Stimulated activated effector memory CD8-positive, alpha-beta T cell treated with anti-CD3 and anti-CD28 coated beads, Interleukin-12 subunit alpha, Interleukin-12 subunit beta, amount 100 ng/mL, for 72 hours (primary cell): ENCODE measurements at regions not wholly inside any gene's neighbourhood (a gene's known extent, or its start where the extent isn't known, plus 50 kb on each side); places are given as distances from the start of the nearest gene placed in this dataset.

Experiments
- ATAC-seq: fragments of 150-1000 bp; cut with Tn5 transposase; 2 replicates; pipeline ENCODE4 v1.10.0; 2021
- DNase-seq, 2 donors: peaks; one replicate each; pipeline ENCODE4 v3.0.0; 2021 to 2022; ENCODE audit warnings: low spot score in 2 of 2
- H3K27ac Mint-ChIP-seq: one replicate; pipeline ENCODE4 v1.8.0; 2022; ENCODE audit warnings: mild to moderate bottlenecking, mixed read lengths
- H3K36me3 Mint-ChIP-seq: one replicate; pipeline ENCODE4 v1.8.0; 2022; ENCODE audit warnings: mild to moderate bottlenecking, mixed read lengths
- H3K4me1 Mint-ChIP-seq: one replicate; pipeline ENCODE4 v1.8.0; 2022; ENCODE audit warnings: mixed read lengths
- H3K4me3 Mint-ChIP-seq: one replicate; pipeline ENCODE4 v1.8.0; 2022; ENCODE audit warnings: mild to moderate bottlenecking, mixed read lengths
- H3K9me3 Mint-ChIP-seq: one replicate; pipeline ENCODE4 v1.8.0; 2022; ENCODE audit warnings: mixed read lengths

DNA sequence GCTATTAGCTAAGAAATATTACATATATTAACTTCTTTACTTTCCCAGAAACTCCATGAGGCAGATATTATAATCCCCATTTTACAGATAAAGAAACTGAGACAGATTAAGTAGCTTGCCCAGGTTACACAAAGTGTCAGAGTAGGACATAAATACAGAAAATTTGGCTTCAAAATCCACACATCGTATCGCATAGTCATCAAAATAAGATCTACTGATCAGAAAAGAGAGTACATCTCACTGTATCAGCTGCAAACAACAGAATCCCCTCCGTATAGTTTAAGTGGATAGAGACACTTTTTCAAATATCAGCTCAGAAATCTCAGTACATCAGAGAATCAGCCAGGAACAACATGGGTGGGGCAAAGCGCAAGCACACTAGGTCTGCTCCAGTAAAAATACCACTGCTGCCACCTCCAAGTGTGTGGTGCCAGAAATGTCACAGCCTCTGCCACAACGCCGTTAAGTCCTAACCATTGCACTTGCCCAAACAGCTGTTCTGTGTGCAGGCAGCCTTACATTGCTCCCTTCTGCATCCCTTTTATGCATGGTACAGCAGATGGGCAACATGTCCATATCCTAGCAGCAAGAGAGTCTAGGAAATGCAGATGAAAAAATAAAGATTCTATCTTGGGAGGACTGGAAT lies 204.8 kb downstream of the KLF12 start:
- H3K27ac Mint-ChIP-seq: no peak overlapping the region
- ATAC-seq (no peak), DNase-seq (no peak)
- no peak overlapping the region for H3K4me3 Mint-ChIP-seq
- peaks cover 7% of the 10 kb centered on the region for H3K36me3 Mint-ChIP-seq
- H3K4me1 Mint-ChIP-seq: peaks cover 55% of the 10 kb centered on the region
- H3K9me3 Mint-ChIP-seq: no peaks in the 10 kb centered on the region

DNA sequence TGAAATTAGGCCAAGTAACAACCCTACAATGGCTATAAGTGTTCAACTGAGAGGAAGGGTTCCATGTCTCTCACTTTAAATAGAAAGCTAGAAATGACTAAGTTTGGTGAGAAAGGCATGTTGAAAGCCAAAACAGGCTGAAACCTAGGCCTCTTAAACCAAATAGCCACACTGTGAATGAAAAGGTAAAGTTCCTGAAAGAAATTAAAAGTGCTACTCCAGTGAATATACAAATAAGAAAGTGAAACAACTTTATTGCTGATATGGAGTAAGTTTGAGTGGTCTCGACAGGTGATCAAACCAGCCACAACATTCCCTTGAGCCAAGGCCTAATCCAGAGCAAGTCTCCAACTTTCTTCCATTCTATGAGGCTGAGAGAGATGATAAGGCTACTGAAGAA lies 209.6 kb downstream of the KLF12 start:
- Mint-ChIP-seq H3K36me3 (peaks cover 5% of the 10 kb centered on the region), H3K9me3 (no peaks in the 10 kb centered on the region), H3K4me1 (peaks cover 71% of the 10 kb centered on the region), H3K4me3 (peak overlapping the region; percentile 48), H3K27ac (peak overlapping the region; percentile 32)
- ATAC-seq (peak; percentile 88), DNase-seq (no peak)

DNA sequence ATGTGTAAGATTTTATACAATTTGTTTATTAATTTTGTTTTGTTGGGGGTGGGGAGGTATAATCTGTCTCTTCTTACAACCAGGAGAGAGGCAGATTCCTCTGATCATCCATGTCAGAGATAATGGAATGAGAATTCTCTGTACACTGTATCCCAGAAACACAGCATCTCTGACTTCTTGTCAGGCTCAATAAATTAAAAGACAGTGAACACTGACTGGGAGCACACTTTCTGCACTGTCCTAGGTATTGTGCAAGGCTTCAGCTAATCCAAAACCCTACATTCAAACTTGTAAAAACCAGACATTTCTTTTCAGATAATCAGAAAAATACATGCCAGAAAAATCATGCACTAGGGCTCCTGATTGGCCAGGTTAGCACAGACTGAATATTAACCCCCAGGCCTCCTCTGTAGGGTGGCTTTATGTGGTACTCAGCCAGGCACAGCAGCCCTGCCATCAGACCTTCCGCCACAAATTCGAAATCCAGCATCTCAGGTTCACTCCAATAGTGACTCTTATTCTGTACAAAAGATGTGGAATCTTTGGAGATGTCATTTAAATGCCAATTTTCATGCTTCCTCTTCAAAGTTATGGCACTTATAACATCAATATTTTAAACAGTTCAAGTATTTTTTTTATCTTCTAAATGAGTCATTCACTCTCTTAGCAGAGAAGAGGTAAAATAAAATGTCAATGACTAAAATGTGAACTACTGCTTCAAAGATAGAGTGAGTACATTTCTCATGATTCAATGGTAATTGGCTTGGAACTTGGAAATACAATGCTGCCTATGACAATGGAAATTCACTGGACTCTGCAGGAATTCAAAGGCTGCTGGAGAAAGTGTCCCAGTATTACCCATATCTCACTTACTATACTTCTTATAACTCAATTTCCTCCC lies 211.5 kb downstream of the KLF12 start:
- no peak overlapping the region for H3K27ac Mint-ChIP-seq
- H3K4me1 Mint-ChIP-seq: peaks cover 81% of the 10 kb centered on the region
- no peak overlapping the region for H3K4me3 Mint-ChIP-seq
- no peak for DNase-seq
- ATAC-seq: peak; percentile 85
- no peaks in the 10 kb centered on the region for H3K9me3 Mint-ChIP-seq
- no peaks in the 10 kb centered on the region for H3K36me3 Mint-ChIP-seq

DNA sequence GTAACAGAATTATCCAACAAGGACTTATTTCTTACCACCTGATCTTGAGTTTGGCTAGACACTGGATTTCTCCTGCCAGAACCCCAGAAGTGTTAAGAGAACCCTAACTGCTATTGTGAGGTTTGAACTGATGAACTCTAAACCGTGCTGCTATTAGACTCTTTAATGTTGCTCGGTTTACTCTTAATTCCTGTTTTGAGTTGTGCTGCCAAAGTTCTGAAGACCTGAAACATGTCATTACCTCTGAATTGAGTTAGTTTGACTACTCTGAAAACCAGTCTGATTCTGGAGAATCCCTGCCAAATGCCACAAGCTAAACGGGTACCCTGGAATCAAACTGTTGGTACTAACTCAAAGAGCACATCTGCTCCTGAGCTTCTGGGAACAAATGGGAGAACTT lies 215.5 kb downstream of the KLF12 start:
- Mint-ChIP-seq H3K9me3 (no peaks in the 10 kb centered on the region), H3K36me3 (no peaks in the 10 kb centered on the region), H3K27ac (no peak overlapping the region), H3K4me1 (peaks cover 67% of the 10 kb centered on the region), H3K4me3 (no peak overlapping the region)
- DNase-seq (no peak), ATAC-seq (peak; percentile 68)

DNA sequence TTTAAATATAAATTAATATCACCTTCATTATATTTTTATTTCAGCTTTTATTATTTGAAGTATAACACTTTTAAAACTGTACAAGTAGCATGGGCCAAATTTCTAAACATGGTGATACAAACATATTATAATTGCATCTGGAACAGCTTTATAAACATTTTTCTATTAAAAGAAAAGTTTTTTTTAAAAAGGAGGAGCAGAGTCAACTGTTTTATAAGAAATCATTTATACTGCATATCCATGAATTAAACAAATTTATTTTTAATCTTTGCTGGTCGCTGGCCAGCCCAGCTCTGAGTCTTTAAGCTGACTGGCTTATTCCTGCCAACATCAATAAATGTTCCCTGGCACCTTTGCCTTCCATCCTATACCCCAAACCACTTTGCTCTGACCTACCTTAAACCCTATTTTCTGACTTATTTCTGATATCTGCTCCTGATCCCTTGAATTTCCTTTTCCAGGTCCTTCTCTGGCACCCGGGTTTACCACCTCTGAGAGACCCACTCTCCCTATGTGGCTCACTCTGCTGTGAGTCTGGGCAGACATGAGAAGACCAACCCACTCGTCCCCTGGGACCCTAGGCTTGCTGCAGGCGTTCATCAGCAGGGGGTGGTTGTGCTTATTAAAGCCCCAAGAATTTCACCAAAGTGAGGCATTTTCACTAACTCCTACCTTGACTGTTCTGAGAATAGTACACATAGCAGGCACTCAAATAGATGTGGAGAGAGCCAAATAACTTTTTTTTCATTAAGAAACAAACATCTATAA lies 220.3 kb downstream of the KLF12 start:
- Mint-ChIP-seq H3K27ac (peak overlapping the region; percentile 38), H3K4me3 (no peak overlapping the region), H3K9me3 (no peaks in the 10 kb centered on the region), H3K4me1 (peaks cover 42% of the 10 kb centered on the region), H3K36me3 (no peaks in the 10 kb centered on the region)
- no peak for ATAC-seq
- DNase-seq: no peak

DNA sequence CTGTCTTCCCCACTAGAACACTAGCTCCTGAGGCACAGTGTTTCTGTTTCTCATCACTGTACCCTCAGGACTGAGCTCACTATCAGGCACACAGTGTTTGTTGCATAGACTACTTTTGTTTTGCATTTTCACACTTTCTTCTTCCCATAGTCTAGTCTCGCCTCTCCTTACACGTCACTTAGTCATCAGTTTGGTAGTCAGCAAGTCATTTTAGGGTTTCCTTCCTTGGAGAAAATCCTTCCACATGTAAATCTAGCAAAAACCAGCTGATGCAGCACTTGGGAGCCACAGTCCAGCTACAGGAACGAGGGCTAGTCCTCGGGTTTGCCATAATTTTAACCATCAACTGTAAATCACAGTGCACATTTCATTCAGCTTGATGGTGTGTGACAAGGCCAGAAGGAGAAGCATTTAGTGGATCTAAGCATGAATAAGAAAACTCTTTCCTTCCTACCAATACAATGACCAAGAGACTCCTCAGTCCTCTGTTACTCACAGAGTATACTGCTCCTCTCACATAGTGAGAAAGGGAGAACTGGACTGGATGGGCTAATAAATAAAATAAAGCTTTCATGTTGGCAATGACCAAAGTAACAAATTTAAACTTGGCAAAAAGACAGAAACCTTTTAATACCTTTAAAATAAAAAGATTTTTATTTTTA lies 221.0 kb downstream of the KLF12 start:
- Mint-ChIP-seq H3K9me3 (no peaks in the 10 kb centered on the region), H3K27ac (peak overlapping the region; percentile 2)
- peak; percentile 95 for ATAC-seq

DNA sequence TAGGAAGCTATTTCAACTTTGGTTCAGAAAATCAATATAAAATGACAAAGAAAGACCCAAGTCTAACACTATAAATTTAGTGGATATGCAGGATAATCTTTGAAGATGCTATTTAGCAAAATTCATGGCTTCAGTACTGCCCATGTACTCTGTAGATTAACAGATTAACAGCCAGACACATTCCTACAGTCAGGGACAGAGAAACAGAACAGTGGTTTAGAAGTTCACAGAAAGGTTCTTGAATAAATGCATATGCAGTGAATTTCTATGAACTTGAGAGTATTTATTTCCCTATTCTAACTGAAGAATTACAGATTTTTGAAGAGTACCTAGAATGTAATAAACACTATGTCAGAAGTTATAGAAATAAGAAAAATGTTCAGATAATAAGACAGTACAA lies 222.8 kb downstream of the KLF12 start:
- no peak for ATAC-seq
- H3K4me1 Mint-ChIP-seq: peaks cover 35% of the 10 kb centered on the region
- no peak overlapping the region for H3K4me3 Mint-ChIP-seq
- no peak overlapping the region for H3K27ac Mint-ChIP-seq
- H3K36me3 Mint-ChIP-seq: no peaks in the 10 kb centered on the region
- no peaks in the 10 kb centered on the region for H3K9me3 Mint-ChIP-seq
- DNase-seq: no peak

More for the DNA sequence above, 221.0 kb downstream of the KLF12 start:
- Mint-ChIP-seq H3K36me3 (no peaks in the 10 kb centered on the region), H3K4me1 (peaks cover 39% of the 10 kb centered on the region), H3K4me3 (peak overlapping the region; percentile 13)
- DNase-seq: no peak

DNA sequence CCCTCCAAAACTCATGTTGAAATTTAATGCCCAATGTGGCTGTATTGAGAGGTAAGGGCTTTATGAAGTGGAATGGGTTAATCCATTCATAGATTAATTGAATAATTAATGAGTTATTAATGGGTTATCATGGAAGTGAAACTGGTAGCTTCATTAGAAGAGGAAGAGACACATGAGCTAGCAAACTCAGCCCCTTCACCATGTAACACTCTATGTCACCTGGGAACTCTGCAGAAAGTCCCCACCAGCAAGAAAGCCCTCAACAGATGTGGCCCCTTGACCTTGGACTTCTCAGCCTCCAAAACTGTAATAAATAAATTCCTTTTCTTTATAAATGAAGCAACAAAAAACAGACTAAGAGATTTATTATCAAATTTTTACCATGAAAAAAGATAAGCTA lies 223.5 kb downstream of the KLF12 start:
- DNase-seq: no peak
- ATAC-seq: no peak
- no peaks in the 10 kb centered on the region for H3K9me3 Mint-ChIP-seq
- peaks cover 35% of the 10 kb centered on the region for H3K4me1 Mint-ChIP-seq
- no peaks in the 10 kb centered on the region for H3K36me3 Mint-ChIP-seq
- H3K27ac Mint-ChIP-seq: no peak overlapping the region
- H3K4me3 Mint-ChIP-seq: no peak overlapping the region

DNA sequence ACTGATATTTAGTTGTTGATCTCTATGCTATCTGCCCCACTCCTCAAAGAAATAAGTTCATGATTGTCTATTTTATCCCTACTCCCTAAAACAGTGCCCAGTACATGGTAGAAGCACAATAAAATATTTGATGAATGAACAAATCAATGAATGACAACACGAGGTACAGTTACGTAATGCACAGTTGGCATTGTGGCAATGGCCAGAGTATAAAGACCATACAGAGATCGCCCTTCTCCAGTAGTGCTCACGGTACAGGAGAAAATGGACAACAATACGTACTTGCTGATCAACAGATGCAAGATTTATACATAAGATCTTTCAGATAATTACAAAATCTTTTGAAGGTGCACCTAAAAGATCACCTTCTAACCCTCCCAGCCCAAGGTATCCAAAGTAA lies 225.4 kb downstream of the KLF12 start:
- Mint-ChIP-seq H3K4me1 (peaks cover 22% of the 10 kb centered on the region), H3K27ac (no peak overlapping the region), H3K4me3 (no peak overlapping the region), H3K36me3 (no peaks in the 10 kb centered on the region), H3K9me3 (no peaks in the 10 kb centered on the region)
- ATAC-seq (no peak), DNase-seq (no peak)

DNA sequence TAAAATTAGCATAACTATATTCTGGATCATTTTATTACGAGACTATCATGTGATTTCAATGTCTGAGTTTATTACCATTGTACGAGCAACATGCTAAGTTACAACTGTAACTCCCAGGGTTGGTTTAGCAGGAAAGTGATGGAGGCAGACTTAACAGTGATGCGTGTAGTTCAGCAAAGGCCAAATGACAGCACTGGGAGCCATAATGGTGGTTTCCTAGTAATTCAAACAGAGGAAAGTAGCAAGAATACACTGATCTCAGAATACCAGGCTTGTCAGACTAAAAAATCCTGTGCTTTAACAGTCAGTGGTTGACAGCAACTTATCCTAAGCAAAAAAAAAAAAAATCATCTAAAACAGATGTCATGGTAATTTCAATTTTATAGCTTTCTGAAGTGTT lies 229.6 kb downstream of the KLF12 start:
- Mint-ChIP-seq H3K4me3 (no peak overlapping the region), H3K4me1 (peaks cover 5% of the 10 kb centered on the region), H3K9me3 (no peaks in the 10 kb centered on the region), H3K36me3 (no peaks in the 10 kb centered on the region), H3K27ac (no peak overlapping the region)
- ATAC-seq (no peak), DNase-seq (no peak)

DNA sequence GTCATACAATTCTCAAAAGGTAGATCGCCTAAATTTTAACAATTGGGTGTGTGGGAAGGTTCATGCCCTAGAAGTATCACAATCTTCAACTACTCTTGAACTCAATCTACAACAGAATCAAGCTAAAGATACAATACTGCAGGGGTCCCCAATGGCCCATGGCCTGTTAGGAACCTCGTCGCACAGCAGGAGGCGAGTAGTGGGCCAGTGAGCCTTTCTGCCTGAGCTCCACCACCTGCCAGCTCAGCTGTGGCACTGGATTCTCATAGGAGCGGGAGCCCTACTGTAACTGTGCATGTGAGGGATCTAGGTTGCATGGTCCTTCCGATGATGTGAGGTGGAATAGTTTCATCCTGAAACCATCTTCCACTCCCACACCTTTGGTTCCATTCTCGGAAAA lies 230.6 kb downstream of the KLF12 start:
- peaks cover 8% of the 10 kb centered on the region for H3K4me1 Mint-ChIP-seq

DNA sequence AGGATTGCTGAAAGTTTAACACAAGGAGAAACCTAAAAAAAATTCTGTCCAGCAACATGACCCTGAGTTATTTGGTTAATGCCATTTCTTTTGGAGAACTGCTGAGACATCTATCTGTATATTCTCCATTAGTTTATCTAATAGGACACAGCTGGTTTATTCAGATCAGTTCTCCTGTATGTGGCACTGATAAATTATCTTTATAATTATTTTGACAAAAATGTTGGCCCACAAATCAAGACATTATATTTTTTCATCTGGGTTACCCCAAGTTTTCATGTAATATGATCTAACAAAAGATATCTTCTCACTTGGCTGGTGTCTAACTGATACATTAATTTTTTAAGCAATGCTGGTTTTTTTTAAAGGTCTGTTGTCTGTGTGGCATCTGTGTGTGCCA lies 231.4 kb downstream of the KLF12 start:
- Mint-ChIP-seq H3K4me3 (no peak overlapping the region), H3K9me3 (no peaks in the 10 kb centered on the region), H3K27ac (no peak overlapping the region), H3K36me3 (no peaks in the 10 kb centered on the region), H3K4me1 (peaks cover 12% of the 10 kb centered on the region)
- ATAC-seq: no peak
- DNase-seq: no peak

More for the DNA sequence above, 230.6 kb downstream of the KLF12 start:
- no peaks in the 10 kb centered on the region for H3K36me3 Mint-ChIP-seq
- DNase-seq: no peak
- ATAC-seq: no peak
- H3K9me3 Mint-ChIP-seq: no peaks in the 10 kb centered on the region
- H3K27ac Mint-ChIP-seq: no peak overlapping the region
- H3K4me3 Mint-ChIP-seq: no peak overlapping the region

DNA sequence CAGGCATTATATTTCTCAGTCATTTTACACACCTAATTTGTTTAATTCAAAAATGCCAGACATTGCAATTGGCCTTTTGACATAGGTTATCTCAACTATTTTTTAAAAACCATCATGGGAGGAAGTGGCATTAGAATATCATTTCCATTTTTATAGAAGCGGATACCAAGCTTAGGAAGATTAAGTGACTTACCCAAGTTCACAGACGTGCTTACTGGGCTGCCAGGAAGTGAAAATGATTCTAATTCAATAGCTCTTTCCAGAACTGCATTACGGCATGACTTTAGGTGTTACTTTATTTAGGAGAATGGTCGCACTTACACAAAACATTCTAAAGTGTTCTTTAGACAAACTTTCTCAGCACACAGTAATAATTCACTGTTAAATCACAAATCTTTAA lies 231.9 kb downstream of the KLF12 start:
- DNase-seq: no peak
- Mint-ChIP-seq H3K4me3 (no peak overlapping the region), H3K27ac (no peak overlapping the region), H3K9me3 (no peaks in the 10 kb centered on the region), H3K36me3 (no peaks in the 10 kb centered on the region), H3K4me1 (peaks cover 18% of the 10 kb centered on the region)
- ATAC-seq: no peak

DNA sequence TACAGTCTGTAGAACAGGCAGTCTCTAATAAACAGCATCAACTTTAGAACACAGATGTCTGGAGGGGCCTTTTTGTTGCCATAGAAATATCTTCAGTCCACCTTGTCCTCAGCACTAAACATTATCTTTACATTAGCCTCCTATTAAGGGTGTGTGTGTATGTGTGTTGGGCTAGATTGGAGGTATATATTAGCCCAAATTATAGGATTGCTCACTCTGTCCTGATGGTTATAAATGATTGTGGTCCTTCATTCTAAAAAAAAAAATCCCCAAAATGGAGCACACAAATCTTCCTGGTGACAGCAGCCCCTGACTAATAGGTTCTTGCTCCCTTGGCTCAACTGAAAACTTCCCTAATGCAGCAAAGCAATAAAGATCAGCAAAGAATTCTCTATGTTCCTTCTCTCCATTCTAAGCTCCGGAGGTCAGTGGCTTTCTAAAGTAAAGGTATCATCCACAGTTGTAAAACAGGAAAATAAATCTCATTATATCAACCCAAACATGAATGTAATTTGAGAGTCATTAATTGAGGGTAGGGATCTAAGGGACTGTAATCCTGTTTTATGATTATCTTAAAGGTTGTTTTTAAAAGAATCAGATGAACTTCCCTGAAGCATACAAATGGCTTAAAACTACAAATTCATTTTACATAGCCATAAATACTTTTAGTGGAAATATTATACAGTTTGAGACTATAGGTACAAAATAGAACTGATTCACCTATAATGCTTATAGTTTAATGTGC lies 232.7 kb downstream of the KLF12 start:
- no peak for DNase-seq
- Mint-ChIP-seq H3K27ac (no peak overlapping the region), H3K4me3 (no peak overlapping the region), H3K4me1 (peaks cover 19% of the 10 kb centered on the region), H3K36me3 (no peaks in the 10 kb centered on the region), H3K9me3 (no peaks in the 10 kb centered on the region)
- ATAC-seq: no peak
